Activated T-helper 17 cell treated with anti-CD3 and anti-CD28 coated beads, Interleukin-2, amount 50 U/mL, for 72 hours (primary cell): ENCODE measurements at regions not wholly inside any gene's neighbourhood (a gene's known extent, or its start where the extent isn't known, plus 50 kb on each side); places are given as distances from the start of the nearest gene placed in this dataset.

Experiments
- ATAC-seq: fragments of 150-1000 bp; cut with Tn5 transposase; replicated peaks from 2 replicates; pipeline ENCODE4 v1.10.0; 2021; ENCODE audit warnings: mild to moderate bottlenecking, moderate library complexity
- H3K27ac Mint-ChIP-seq: one replicate; pipeline ENCODE4 v1.8.0; 2022; ENCODE audit warnings: mixed read lengths
- H3K27me3 Mint-ChIP-seq: one replicate; pipeline ENCODE4 v1.8.0; 2022; ENCODE audit warnings: mixed read lengths
- H3K36me3 Mint-ChIP-seq: one replicate; pipeline ENCODE4 v1.8.0; 2022; ENCODE audit warnings: low read depth, mild to moderate bottlenecking, mixed read lengths
- H3K4me1 Mint-ChIP-seq: one replicate; pipeline ENCODE4 v1.8.0; 2022; ENCODE audit warnings: mixed read lengths
- H3K4me3 Mint-ChIP-seq: one replicate; pipeline ENCODE4 v1.8.0; 2022; ENCODE audit warnings: mild to moderate bottlenecking, mixed read lengths
- H3K9me3 Mint-ChIP-seq: one replicate; pipeline ENCODE4 v1.8.0; 2022; ENCODE audit warnings: mixed read lengths

GRCh38 chr12:123100882-123101281, 50.0 kb downstream of the PITPNM2 start:
- ATAC-seq, result no peak
- Mint-ChIP-seq H3K9me3 (no peaks in the 10 kb centered on the region), H3K27ac (no peak overlapping the region), H3K4me3 (no peak overlapping the region), H3K36me3 (no peaks in the 10 kb centered on the region), H3K4me1 (peaks cover 6% of the 10 kb centered on the region), H3K27me3 (no peaks in the 10 kb centered on the region)

- H3K27me3 Mint-ChIP-seq, result no peaks in the 10 kb centered on the region
- H3K9me3 Mint-ChIP-seq, result no peaks in the 10 kb centered on the region
- H3K27ac Mint-ChIP-seq, result no peak overlapping the region
- no peak for ATAC-seq
- H3K4me1 Mint-ChIP-seq, result peaks cover 2% of the 10 kb centered on the region
- H3K36me3 Mint-ChIP-seq, result no peaks in the 10 kb centered on the region
- H3K4me3 Mint-ChIP-seq, result no peak overlapping the region
Observed at GRCh38 chr12:123100450-123100849, 50.4 kb downstream of the PITPNM2 start.

GRCh38 chr12:123099560-123100192, 51.2 kb downstream of the PITPNM2 start:
- no peaks in the 10 kb centered on the region for H3K4me1 Mint-ChIP-seq
- no peaks in the 10 kb centered on the region for H3K36me3 Mint-ChIP-seq
- no peaks in the 10 kb centered on the region for H3K27me3 Mint-ChIP-seq
- no peaks in the 10 kb centered on the region for H3K9me3 Mint-ChIP-seq
- H3K4me3 Mint-ChIP-seq, result no peak overlapping the region
- ATAC-seq, result no peak
- H3K27ac Mint-ChIP-seq, result no peak overlapping the region

- Mint-ChIP-seq H3K4me3 (no peak overlapping the region), H3K36me3 (no peaks in the 10 kb centered on the region)
- no peak for ATAC-seq
Observed at GRCh38 chr12:123098780-123099179, 52.1 kb downstream of the PITPNM2 start.

GRCh38 chr12:123097561-123098084, 53.3 kb downstream of the PITPNM2 start:
- no peaks in the 10 kb centered on the region for H3K36me3 Mint-ChIP-seq
- H3K9me3 Mint-ChIP-seq, result no peaks in the 10 kb centered on the region
- no peaks in the 10 kb centered on the region for H3K27me3 Mint-ChIP-seq
- no peak for ATAC-seq
- H3K4me1 Mint-ChIP-seq, result no peaks in the 10 kb centered on the region
- no peak overlapping the region for H3K4me3 Mint-ChIP-seq
- peak overlapping the region; percentile 25 for H3K27ac Mint-ChIP-seq

More at GRCh38 chr12:123098780-123099179, 52.1 kb downstream of the PITPNM2 start:
- no peaks in the 10 kb centered on the region for H3K27me3 Mint-ChIP-seq
- no peaks in the 10 kb centered on the region for H3K9me3 Mint-ChIP-seq
- H3K4me1 Mint-ChIP-seq, result no peaks in the 10 kb centered on the region
- H3K27ac Mint-ChIP-seq, result no peak overlapping the region

GRCh38 chr12:123096741-123097140, 54.1 kb downstream of the PITPNM2 start:
- no peak for ATAC-seq
- Mint-ChIP-seq H3K4me1 (no peaks in the 10 kb centered on the region), H3K27ac (no peak overlapping the region), H3K36me3 (no peaks in the 10 kb centered on the region), H3K9me3 (no peaks in the 10 kb centered on the region), H3K4me3 (no peak overlapping the region), H3K27me3 (no peaks in the 10 kb centered on the region)

GRCh38 chr12:123096182-123096581, 54.7 kb downstream of the PITPNM2 start:
- Mint-ChIP-seq H3K27ac (no peak overlapping the region), H3K4me1 (no peaks in the 10 kb centered on the region), H3K27me3 (no peaks in the 10 kb centered on the region), H3K4me3 (no peak overlapping the region), H3K9me3 (no peaks in the 10 kb centered on the region), H3K36me3 (no peaks in the 10 kb centered on the region)
- no peak for ATAC-seq

- H3K9me3 Mint-ChIP-seq, result no peaks in the 10 kb centered on the region
- H3K4me1 Mint-ChIP-seq, result no peaks in the 10 kb centered on the region
- no peaks in the 10 kb centered on the region for H3K36me3 Mint-ChIP-seq
- H3K27me3 Mint-ChIP-seq, result no peaks in the 10 kb centered on the region
- ATAC-seq, result no peak
- H3K27ac Mint-ChIP-seq, result no peak overlapping the region
- no peak overlapping the region for H3K4me3 Mint-ChIP-seq
Observed at GRCh38 chr12:123095078-123095881, 55.6 kb downstream of the PITPNM2 start.

- no peak for ATAC-seq
- Mint-ChIP-seq H3K9me3 (no peaks in the 10 kb centered on the region), H3K4me1 (peaks cover 3% of the 10 kb centered on the region), H3K27ac (no peak overlapping the region), H3K4me3 (no peak overlapping the region), H3K36me3 (no peaks in the 10 kb centered on the region), H3K27me3 (no peaks in the 10 kb centered on the region)
Observed at GRCh38 chr12:123094349-123095077, 56.4 kb downstream of the PITPNM2 start.

- no peak overlapping the region for H3K4me3 Mint-ChIP-seq
- H3K27me3 Mint-ChIP-seq, result no peaks in the 10 kb centered on the region
- H3K36me3 Mint-ChIP-seq, result no peaks in the 10 kb centered on the region
- peaks cover 6% of the 10 kb centered on the region for H3K4me1 Mint-ChIP-seq
- no peaks in the 10 kb centered on the region for H3K9me3 Mint-ChIP-seq
- no peak for ATAC-seq
- peak overlapping the region; percentile 31 for H3K27ac Mint-ChIP-seq
Observed at GRCh38 chr12:123092866-123093265, 58.0 kb downstream of the PITPNM2 start.

- Mint-ChIP-seq H3K9me3 (no peaks in the 10 kb centered on the region), H3K4me3 (no peak overlapping the region)
Observed at GRCh38 chr12:123091230-123092150, 59.4 kb downstream of the PITPNM2 start.

GRCh38 chr12:123089631-123090353, 61.1 kb downstream of the PITPNM2 start:
- Mint-ChIP-seq H3K9me3 (no peaks in the 10 kb centered on the region), H3K36me3 (no peaks in the 10 kb centered on the region), H3K27me3 (no peaks in the 10 kb centered on the region), H3K27ac (peak overlapping the region; percentile 31), H3K4me3 (no peak overlapping the region), H3K4me1 (peaks cover 9% of the 10 kb centered on the region)
- ATAC-seq, result peak; percentile 90

More at GRCh38 chr12:123091230-123092150, 59.4 kb downstream of the PITPNM2 start:
- no peaks in the 10 kb centered on the region for H3K27me3 Mint-ChIP-seq
- ATAC-seq, result no peak
- H3K36me3 Mint-ChIP-seq, result no peaks in the 10 kb centered on the region
- H3K4me1 Mint-ChIP-seq, result peaks cover 6% of the 10 kb centered on the region
- H3K27ac Mint-ChIP-seq, result no peak overlapping the region

- H3K4me1 Mint-ChIP-seq, result peaks cover 9% of the 10 kb centered on the region
- no peaks in the 10 kb centered on the region for H3K27me3 Mint-ChIP-seq
- peak overlapping the region; percentile 31 for H3K27ac Mint-ChIP-seq
- no peak for ATAC-seq
- H3K36me3 Mint-ChIP-seq, result no peaks in the 10 kb centered on the region
- H3K9me3 Mint-ChIP-seq, result no peaks in the 10 kb centered on the region
- no peak overlapping the region for H3K4me3 Mint-ChIP-seq
Observed at GRCh38 chr12:123089140-123089539, 61.8 kb downstream of the PITPNM2 start.
